ENCODE measurements at regions not wholly inside any gene's neighbourhood (a gene's known extent, or its start where the extent isn't known, plus 50 kb on each side); places are given as distances from the start of the nearest gene placed in this dataset.
A peak's percentile ranks its signal among the peaks of the same experiment; 100 is the strongest.

GRCh38 chr2:8281950-8282857 lies 399.7 kb upstream of the ID2 start:
- H3K36me3 Mint-ChIP-seq (ENCODE audit: low read depth): no peaks in the 10 kb centered on the region
- DNase-seq: no peak
- no peak for ATAC-seq
- no peak for TF ChIP-seq CTCF (IDR thresholded peaks at IDR 0.05)
- intact Hi-C loops (cut with micrococcal nuclease): no loop called here
- peak overlapping the region; percentile 17 for H3K4me3 Mint-ChIP-seq
- H3K27ac Mint-ChIP-seq: peak overlapping the region; percentile 0
- POLR2A ChIA-PET: interaction anchor here (1.2 kb wide), 1 partner anchor 33 kb away, joined by 3 read pairs; no protein-coding TSS in a partner anchor
- CTCF ChIA-PET: interaction anchor here (0.9 kb wide), 1 partner anchor 11 kb away, joined by 3 read pairs; no protein-coding TSS in a partner anchor
- H3K9me3 Mint-ChIP-seq: no peaks in the 10 kb centered on the region
- peaks cover 1% of the 10 kb centered on the region for H3K27me3 Mint-ChIP-seq
- H3K4me1 Mint-ChIP-seq (ENCODE audit: low read depth): no peaks in the 10 kb centered on the region

- no peak for TF ChIP-seq CTCF (IDR thresholded peaks at IDR 0.05)
- Mint-ChIP-seq H3K27ac (peak overlapping the region; percentile 0), H3K4me1 (ENCODE audit: low read depth) (no peaks in the 10 kb centered on the region), H3K4me3 (no peak overlapping the region), H3K27me3 (peaks cover 1% of the 10 kb centered on the region), H3K36me3 (ENCODE audit: low read depth) (no peaks in the 10 kb centered on the region), H3K9me3 (no peaks in the 10 kb centered on the region)
- DNase-seq: no peak
- ATAC-seq: no peak
- ChIA-PET CTCF (no interaction called here), POLR2A (interaction anchor here (1.2 kb wide), 1 partner anchor 34 kb away, joined by 3 read pairs; no protein-coding TSS in a partner anchor)
- intact Hi-C loops (cut with micrococcal nuclease): no loop called here
Observed at GRCh38 chr2:8282858-8283252, 399.0 kb upstream of the ID2 start.

GRCh38 chr2:8285081-8285480 lies 396.8 kb upstream of the ID2 start:
- intact Hi-C loops (cut with micrococcal nuclease): no loop called here
- CTCF ChIA-PET: interaction anchor here (0.6 to 1.2 kb wide), 2 partner anchors 8 to 123 kb away, joined by 3 to 4 read pairs; no protein-coding TSS in a partner anchor
- POLR2A ChIA-PET: interaction anchor here (0.9 kb wide), 1 partner anchor 19 kb away, joined by 3 read pairs; no protein-coding TSS in a partner anchor

GRCh38 chr2:8285898-8286297 lies 396.0 kb upstream of the ID2 start:
- intact Hi-C loops (cut with micrococcal nuclease): no loop called here

More at GRCh38 chr2:8285081-8285480, 396.8 kb upstream of the ID2 start:
- DNase-seq: no peak
- Mint-ChIP-seq H3K4me1 (ENCODE audit: low read depth) (peaks cover 10% of the 10 kb centered on the region), H3K27ac (no peak overlapping the region), H3K27me3 (peaks cover 1% of the 10 kb centered on the region), H3K9me3 (peaks cover 11% of the 10 kb centered on the region), H3K4me3 (no peak overlapping the region), H3K36me3 (ENCODE audit: low read depth) (peaks cover 4% of the 10 kb centered on the region)
- ATAC-seq: no peak
- TF ChIP-seq CTCF (IDR thresholded peaks at IDR 0.05): no peak

More at GRCh38 chr2:8285898-8286297, 396.0 kb upstream of the ID2 start:
- Mint-ChIP-seq H3K4me1 (ENCODE audit: low read depth) (peaks cover 10% of the 10 kb centered on the region), H3K36me3 (ENCODE audit: low read depth) (peaks cover 4% of the 10 kb centered on the region), H3K4me3 (no peak overlapping the region), H3K9me3 (peaks cover 11% of the 10 kb centered on the region), H3K27ac (no peak overlapping the region), H3K27me3 (peaks cover 1% of the 10 kb centered on the region)
- DNase-seq (no peak), ATAC-seq (no peak)
- POLR2A ChIA-PET: interaction anchor here (1.4 kb wide), 1 partner anchor 16 kb away, joined by 4 read pairs; no protein-coding TSS in a partner anchor
- TF ChIP-seq CTCF (IDR thresholded peaks at IDR 0.05): no peak
- CTCF ChIA-PET: no interaction called here
